HFFc6 (cell line): ENCODE measurements at regions not wholly inside any gene's neighbourhood (a gene's known extent, or its start where the extent isn't known, plus 50 kb on each side); places are given as distances from the start of the nearest gene placed in this dataset.

Experiments used
- DNase-seq: peaks from one replicate; pipeline ENCODE4 v3.0.0-alpha.2; 2018
- H3K27ac Mint-ChIP-seq: 2 replicates; pipeline ENCODE4 v1.8.0; 2020; ENCODE audit warnings: mild to moderate bottlenecking, mixed read lengths
- H3K27me3 Mint-ChIP-seq: 2 replicates; pipeline ENCODE4 v1.8.0; 2021; ENCODE audit warnings: mild to moderate bottlenecking, moderate library complexity, mixed read lengths; ENCODE audit not compliant: insufficient read depth
- H3K36me3 Mint-ChIP-seq: 2 replicates; pipeline ENCODE4 v1.8.0; 2021; ENCODE audit warnings: low read depth, mixed read lengths
- H3K4me1 Mint-ChIP-seq: 2 replicates; pipeline ENCODE4 v1.8.0; 2020; ENCODE audit warnings: low read depth, mixed read lengths
- H3K4me3 Mint-ChIP-seq: 2 replicates; pipeline ENCODE4 v1.8.0; 2020; ENCODE audit warnings: mild to moderate bottlenecking, moderate library complexity, mixed read lengths
- H3K9me3 Mint-ChIP-seq: 2 replicates; pipeline ENCODE4 v1.8.0; 2020; ENCODE audit warnings: mild to moderate bottlenecking, mixed read lengths
- TF ChIP-seq, protein P1 (sequence below): fragments of 200-600 bp; sonication (generic); IDR thresholded peaks from 2 replicates; pipeline ENCODE4 v1.5.0; 2021; ENCODE audit warnings: antibody characterized with exemption, mild to moderate bottlenecking

DNA sequence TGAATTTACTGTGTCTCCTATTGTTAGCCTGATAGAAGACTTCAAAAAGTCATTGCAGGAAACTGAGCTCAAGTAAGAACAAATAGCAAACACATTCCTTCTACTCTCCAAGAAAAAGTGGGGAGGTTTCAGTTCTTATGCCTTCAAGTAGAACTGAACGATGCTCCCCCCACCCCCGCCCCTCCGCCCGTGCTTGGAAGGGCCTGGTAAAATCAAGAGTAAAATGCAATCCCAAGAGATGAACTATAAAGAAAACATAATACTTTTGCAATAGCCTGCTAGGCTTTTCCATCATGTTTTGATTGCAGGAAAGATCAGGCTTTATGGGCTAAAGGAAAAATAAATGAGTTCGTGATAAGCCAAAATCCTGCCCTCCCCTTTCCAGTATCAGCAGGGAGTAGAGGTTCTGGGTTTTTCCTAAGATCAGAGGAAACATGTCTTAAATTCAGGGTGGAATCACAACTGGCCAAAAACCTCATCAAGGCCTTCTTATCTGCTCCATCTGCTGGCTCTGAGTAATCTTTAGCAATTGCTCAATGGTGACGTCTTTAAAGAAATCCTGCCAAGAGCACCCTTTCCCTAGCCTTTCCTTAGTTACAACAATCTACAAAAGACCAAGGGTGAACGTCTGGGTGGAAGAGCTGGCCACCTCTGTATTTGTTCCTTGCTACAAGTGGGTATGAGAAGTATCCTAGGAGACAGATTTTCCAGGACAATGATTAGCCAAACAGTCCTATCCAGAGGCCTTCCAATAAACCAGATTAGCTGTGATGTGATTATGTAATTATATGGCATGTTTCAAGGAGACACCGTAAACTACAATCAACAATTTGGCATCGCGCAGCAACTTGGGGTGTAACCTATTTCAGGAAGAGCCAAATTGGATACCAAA, 66.3 kb upstream of the FAM9C start:
- Mint-ChIP-seq H3K9me3 (no peaks in the 10 kb centered on the region), H3K4me1 (peaks cover 32% of the 10 kb centered on the region), H3K4me3 (peak overlapping the region; percentile 57), H3K36me3 (no peaks in the 10 kb centered on the region; the same call in 1 of the 2 replicates), H3K27ac (peak overlapping the region; percentile 95), H3K27me3 (no peaks in the 10 kb centered on the region)
- TF ChIP-seq, protein P1, sequence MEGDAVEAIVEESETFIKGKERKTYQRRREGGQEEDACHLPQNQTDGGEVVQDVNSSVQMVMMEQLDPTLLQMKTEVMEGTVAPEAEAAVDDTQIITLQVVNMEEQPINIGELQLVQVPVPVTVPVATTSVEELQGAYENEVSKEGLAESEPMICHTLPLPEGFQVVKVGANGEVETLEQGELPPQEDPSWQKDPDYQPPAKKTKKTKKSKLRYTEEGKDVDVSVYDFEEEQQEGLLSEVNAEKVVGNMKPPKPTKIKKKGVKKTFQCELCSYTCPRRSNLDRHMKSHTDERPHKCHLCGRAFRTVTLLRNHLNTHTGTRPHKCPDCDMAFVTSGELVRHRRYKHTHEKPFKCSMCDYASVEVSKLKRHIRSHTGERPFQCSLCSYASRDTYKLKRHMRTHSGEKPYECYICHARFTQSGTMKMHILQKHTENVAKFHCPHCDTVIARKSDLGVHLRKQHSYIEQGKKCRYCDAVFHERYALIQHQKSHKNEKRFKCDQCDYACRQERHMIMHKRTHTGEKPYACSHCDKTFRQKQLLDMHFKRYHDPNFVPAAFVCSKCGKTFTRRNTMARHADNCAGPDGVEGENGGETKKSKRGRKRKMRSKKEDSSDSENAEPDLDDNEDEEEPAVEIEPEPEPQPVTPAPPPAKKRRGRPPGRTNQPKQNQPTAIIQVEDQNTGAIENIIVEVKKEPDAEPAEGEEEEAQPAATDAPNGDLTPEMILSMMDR = no peak
- peak; percentile 85 for DNase-seq

DNA sequence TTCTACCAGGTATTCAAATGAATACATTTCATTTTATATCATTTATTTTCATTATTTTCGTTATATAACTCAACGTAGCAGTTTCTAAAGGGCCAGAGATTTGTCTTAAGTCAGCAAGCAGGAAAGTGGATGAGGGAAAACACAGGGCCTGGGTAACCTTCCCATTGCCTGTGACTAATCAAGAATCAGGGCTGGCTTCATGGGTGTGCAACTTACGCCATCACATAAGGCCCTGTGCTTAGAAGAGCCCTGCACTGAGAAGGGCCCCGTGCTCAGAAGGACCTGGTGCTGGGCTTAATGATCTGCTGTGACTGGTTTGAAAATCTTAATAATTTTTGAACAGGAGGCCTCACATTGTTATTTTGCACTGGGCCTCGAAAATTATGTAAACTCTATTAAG, 65.4 kb upstream of the FAM9C start:
- H3K36me3 Mint-ChIP-seq = no peaks in the 10 kb centered on the region; the same call in 1 of the 2 replicates
- no peaks in the 10 kb centered on the region for H3K9me3 Mint-ChIP-seq
- H3K4me1 Mint-ChIP-seq = peaks cover 32% of the 10 kb centered on the region
- no peaks in the 10 kb centered on the region for H3K27me3 Mint-ChIP-seq
- peak overlapping the region; percentile 95 for H3K27ac Mint-ChIP-seq
- TF ChIP-seq, protein P1 = no peak
- DNase-seq = no peak
- H3K4me3 Mint-ChIP-seq = no peak overlapping the region; the same call in 1 of the 2 replicates

GRCh38 chrX:13103914-13104274, 59.5 kb upstream of the FAM9C start:
- H3K36me3 Mint-ChIP-seq = no peaks in the 10 kb centered on the region
- H3K9me3 Mint-ChIP-seq = no peaks in the 10 kb centered on the region
- H3K27me3 Mint-ChIP-seq = no peaks in the 10 kb centered on the region; the same call in 1 of the 2 replicates
- TF ChIP-seq, protein P1 = no peak
- H3K4me1 Mint-ChIP-seq = peaks cover 46% of the 10 kb centered on the region
- H3K4me3 Mint-ChIP-seq = no peak overlapping the region
- no peak overlapping the region for H3K27ac Mint-ChIP-seq
- no peak for DNase-seq

DNA sequence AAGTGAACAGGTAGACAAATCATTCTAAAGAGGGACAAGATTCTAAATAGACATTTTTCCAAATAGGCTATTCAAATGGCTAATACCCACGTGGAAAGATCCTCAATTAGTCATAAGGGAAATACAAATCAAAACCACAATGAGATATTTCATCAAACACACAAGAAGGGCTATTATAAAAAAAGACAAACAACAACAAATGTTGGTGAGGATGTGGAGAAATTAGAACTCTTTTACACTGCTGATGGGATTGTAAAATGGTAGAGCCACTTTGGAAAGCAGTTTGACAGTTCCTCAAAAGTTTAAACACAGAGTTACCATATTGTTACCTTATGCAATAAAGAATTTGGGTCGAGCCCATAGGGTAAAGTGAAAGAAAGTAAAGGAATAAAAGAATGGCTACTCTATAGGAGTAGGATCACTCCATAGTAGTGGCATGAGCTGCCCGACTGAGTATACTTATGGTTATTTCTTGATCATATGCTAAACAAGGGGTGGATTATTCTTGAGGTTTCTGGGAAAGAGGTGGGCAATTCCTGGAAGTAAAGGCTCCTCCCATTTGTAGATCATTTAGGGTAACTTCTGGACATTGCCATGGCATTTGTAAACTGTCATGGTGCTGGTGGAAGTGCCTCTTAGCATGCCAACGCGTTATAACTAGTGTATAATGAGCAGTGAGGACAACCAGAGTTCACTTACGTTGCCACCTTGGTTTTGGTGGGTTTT, 58.9 kb upstream of the FAM9C start:
- no peak for DNase-seq
- H3K9me3 Mint-ChIP-seq = no peaks in the 10 kb centered on the region
- peaks cover 49% of the 10 kb centered on the region for H3K4me1 Mint-ChIP-seq

DNA sequence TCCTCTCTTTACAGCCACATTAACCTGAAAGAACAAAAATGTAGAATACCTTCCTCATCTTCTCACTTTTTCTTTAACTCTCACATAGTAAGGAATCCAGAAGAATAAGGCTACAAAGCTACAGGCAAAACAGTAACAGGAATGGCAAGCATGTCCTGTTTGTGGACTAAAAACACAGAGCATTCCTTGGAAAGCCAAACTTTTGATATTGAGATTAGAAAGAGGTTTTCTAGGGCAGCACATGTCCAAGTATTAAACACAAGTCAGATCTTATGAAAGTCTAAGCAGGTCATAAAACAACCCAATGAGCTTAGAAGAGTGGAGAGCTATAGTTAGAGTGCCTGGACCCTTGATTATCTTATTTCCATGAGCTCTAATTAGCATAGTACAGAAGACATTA, 58.2 kb upstream of the FAM9C start:
- H3K36me3 Mint-ChIP-seq = no peaks in the 10 kb centered on the region
- TF ChIP-seq, protein P1 = no peak
- H3K27ac Mint-ChIP-seq = peak overlapping the region; percentile 79
- DNase-seq = peak; percentile 51
- H3K4me3 Mint-ChIP-seq = peak overlapping the region; percentile 63
- H3K9me3 Mint-ChIP-seq = no peaks in the 10 kb centered on the region
- peaks cover 49% of the 10 kb centered on the region for H3K4me1 Mint-ChIP-seq
- H3K27me3 Mint-ChIP-seq = no peaks in the 10 kb centered on the region; the same call in 1 of the 2 replicates

More for the DNA sequence above, 58.9 kb upstream of the FAM9C start:
- H3K27ac Mint-ChIP-seq = peak overlapping the region; percentile 79
- no peaks in the 10 kb centered on the region; the same call in 1 of the 2 replicates for H3K27me3 Mint-ChIP-seq
- TF ChIP-seq, protein P1 = no peak
- H3K4me3 Mint-ChIP-seq = peak overlapping the region; percentile 29; the same call in 1 of the 2 replicates
- no peaks in the 10 kb centered on the region for H3K36me3 Mint-ChIP-seq
